Activated T-cell treated with anti-CD3 and anti-CD28 coated beads, Interleukin-2, amount 50 U/mL, for 4 hours (primary cell): ENCODE measurements at regions not wholly inside any gene's neighbourhood (a gene's known extent, or its start where the extent isn't known, plus 50 kb on each side); places are given as distances from the start of the nearest gene placed in this dataset.
"Not testable (repeated sequence)": the region's sequence is repeated elsewhere in the genome, so short reads cannot be mapped to it uniquely, and the experiment has no call there.

Experiments used
- ATAC-seq, 2 donors: fragments of 200-7000 bp; cut with Tn5 transposase; one replicate each; pipeline ENCODE4 v1.10.0; 2021
- DNase-seq: peaks from one replicate; pipeline ENCODE4 v3.0.0-alpha.2; 2020
- H3K27me3 Mint-ChIP-seq: one replicate; pipeline ENCODE4 v1.8.0; 2021; ENCODE audit warnings: low read depth, mixed read lengths
- H3K36me3 Mint-ChIP-seq: one replicate; pipeline ENCODE4 v1.8.0; 2022; ENCODE audit warnings: mixed read lengths; ENCODE audit not compliant: insufficient read depth
- H3K4me1 Mint-ChIP-seq: one replicate; pipeline ENCODE4 v1.8.0; 2021; ENCODE audit warnings: low read depth, mixed read lengths
- H3K4me3 Mint-ChIP-seq: one replicate; pipeline ENCODE4 v1.8.0; 2021; ENCODE audit warnings: mild to moderate bottlenecking, moderate library complexity, mixed read lengths
- H3K9me3 Mint-ChIP-seq: one replicate; pipeline ENCODE4 v1.8.0; 2021; ENCODE audit warnings: mixed read lengths

DNA sequence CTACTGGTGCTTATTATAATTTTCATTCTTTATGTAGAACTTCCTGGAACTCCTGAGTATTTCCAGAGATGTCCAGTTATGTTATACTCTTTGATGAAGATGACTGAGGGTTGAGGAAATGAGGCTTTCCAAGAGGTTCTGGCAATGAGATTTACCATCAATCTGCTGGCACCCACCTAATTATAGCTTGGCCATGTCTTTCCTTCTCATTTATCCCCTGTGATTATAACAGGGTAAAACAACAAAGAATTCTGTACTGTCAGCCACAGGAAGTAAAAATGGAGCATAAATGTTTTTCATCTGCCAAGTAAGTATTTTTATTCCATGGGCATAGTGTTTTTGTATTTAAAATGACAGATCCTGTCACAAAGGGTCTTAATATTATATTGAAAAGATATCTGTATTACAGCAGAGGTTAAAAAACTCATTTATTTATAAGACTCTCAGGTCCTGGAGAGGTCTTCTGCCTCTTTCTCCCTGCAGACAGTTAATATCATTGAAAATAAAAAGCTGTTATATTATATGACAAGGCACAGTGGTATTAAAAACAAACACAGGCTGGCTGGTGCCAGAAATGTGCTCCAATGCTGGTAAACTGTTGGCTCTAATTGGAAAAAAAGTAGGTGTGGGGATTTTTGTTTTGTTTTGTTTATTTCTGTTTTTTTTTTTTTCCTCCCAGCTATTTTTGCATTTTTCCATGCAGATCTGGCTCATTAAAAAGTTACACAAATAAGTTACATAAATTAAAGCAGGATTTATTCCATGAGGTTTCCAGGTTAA is 1764.1 kb upstream of the CELF4 start:
- no peak for DNase-seq
- no peak for ATAC-seq
- no peak overlapping the region for H3K4me3 Mint-ChIP-seq
- no peaks in the 10 kb centered on the region for H3K36me3 Mint-ChIP-seq
- no peaks in the 10 kb centered on the region for H3K4me1 Mint-ChIP-seq
- H3K9me3 Mint-ChIP-seq: peaks cover 4% of the 10 kb centered on the region
- H3K27me3 Mint-ChIP-seq: no peaks in the 10 kb centered on the region

DNA sequence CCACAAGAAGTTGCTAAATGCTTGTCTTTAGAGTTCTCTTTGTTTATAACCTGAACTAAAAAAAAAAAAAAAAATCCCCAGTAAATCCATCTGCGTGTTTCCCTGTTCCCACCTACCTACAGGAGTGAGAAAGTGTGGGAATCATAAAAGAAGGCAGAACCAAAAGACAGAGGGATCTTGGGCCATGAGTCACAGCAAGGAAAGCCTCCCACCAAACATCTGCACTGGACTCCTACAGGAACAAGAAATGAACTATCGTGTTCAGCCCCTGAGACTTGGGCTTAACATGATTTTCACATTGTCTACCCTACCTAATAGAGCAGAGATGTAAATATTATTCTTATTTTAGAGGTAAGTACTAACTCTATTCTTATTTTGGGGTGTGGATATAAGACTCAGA is 1761.2 kb upstream of the CELF4 start:
- no peak overlapping the region for H3K4me3 Mint-ChIP-seq
- ATAC-seq: no peak
- H3K27me3 Mint-ChIP-seq: no peaks in the 10 kb centered on the region
- H3K9me3 Mint-ChIP-seq: no peaks in the 10 kb centered on the region
- no peak for DNase-seq
- no peaks in the 10 kb centered on the region for H3K36me3 Mint-ChIP-seq
- H3K4me1 Mint-ChIP-seq: no peaks in the 10 kb centered on the region

DNA sequence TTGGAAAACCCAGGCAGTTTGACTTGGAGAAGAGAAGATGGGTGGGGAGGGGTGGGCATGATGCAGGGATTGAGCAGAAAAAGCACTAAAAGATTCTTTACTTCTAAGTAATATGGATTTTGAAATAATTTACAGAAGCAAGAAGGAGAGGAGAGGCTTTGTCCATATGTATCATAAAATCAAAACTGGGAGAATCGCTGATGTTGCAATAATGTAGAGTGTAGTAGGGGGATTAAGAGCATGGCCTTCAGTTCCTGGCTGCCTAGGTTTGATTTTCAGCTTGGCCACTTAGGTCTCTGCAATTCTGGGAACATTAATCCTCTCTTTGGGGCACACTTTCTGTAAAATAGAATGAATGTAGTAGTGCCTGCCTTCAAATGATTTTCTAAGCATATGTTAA is 1760.4 kb upstream of the CELF4 start:
- DNase-seq (no peak), ATAC-seq (no peak)
- Mint-ChIP-seq H3K4me3 (no peak overlapping the region), H3K27me3 (no peaks in the 10 kb centered on the region), H3K9me3 (no peaks in the 10 kb centered on the region), H3K36me3 (no peaks in the 10 kb centered on the region), H3K4me1 (no peaks in the 10 kb centered on the region)

DNA sequence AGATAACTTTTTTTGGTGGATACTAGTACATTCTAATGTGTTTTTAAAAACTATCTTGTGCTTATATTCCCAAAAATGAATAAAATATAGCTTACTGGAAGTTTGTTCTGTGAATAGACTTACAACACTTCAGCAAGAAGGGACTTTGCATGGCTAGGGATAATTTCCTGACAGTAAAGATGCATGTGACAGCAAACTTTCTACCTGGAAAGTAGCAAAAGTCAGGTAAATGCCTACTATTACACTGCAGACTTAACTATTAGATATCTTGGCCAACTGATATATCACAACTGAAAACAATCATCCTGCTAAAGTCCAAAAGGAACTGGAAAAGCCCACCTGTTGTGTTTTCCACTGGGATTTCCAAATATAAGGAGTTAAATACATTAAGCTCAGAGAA is 1753.5 kb upstream of the CELF4 start:
- no peaks in the 10 kb centered on the region for H3K4me1 Mint-ChIP-seq
- DNase-seq (no peak), ATAC-seq (no peak)
- H3K9me3 Mint-ChIP-seq: no peaks in the 10 kb centered on the region
- no peaks in the 10 kb centered on the region for H3K36me3 Mint-ChIP-seq
- H3K27me3 Mint-ChIP-seq: no peaks in the 10 kb centered on the region
- no peak overlapping the region for H3K4me3 Mint-ChIP-seq

GRCh38 chr18:39318462-39318861 is 1752.9 kb upstream of the CELF4 start:
- peaks cover 4% of the 10 kb centered on the region for H3K9me3 Mint-ChIP-seq
- ATAC-seq (no peak), DNase-seq (no peak)
- no peaks in the 10 kb centered on the region for H3K4me1 Mint-ChIP-seq
- H3K4me3 Mint-ChIP-seq: no peak overlapping the region
- H3K36me3 Mint-ChIP-seq: no peaks in the 10 kb centered on the region
- H3K27me3 Mint-ChIP-seq: no peaks in the 10 kb centered on the region

DNA sequence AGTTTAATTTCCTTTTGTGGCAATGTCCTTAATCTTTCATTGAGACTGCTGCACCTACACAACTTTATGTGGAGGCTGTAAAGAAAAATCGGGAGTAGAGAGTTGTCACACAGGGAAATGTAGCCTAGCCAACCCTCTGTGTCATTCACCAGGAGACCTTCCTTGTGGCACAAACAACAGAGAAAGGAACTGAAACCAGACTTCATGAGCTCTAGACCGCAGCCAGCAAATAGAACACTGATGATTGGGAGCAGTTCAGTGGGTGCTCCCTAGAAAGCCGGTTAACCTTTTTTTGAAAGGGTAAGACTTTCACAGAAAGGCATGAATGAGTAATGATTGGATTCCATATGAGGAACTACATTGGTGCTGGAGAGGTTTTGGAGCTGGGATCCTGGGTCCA is 1752.4 kb upstream of the CELF4 start:
- H3K4me1 Mint-ChIP-seq: no peaks in the 10 kb centered on the region
- no peaks in the 10 kb centered on the region for H3K36me3 Mint-ChIP-seq
- no peaks in the 10 kb centered on the region for H3K27me3 Mint-ChIP-seq
- ATAC-seq (no peak), DNase-seq (no peak)
- peaks cover 5% of the 10 kb centered on the region for H3K9me3 Mint-ChIP-seq
- no peak overlapping the region for H3K4me3 Mint-ChIP-seq

DNA sequence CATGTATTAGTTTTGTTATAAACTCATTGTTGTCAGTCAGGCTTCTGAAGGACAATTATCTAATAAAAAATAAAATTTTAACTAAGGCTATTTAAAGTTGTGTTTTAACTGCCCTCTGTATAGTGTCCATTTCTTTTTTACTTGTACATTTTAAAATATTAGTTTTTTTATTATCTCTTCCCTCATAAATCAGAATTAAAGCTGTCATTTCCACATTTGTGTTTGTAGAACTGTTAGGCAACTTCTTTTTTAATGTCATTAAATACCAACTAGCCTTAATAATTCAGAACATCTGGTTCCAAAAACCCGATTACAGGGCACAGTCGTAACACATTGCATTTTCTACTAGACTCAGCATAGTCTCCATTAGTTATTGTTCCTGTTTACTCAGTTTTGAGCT is 1749.0 kb upstream of the CELF4 start:
- H3K27me3 Mint-ChIP-seq: no peaks in the 10 kb centered on the region
- DNase-seq: no peak
- H3K4me1 Mint-ChIP-seq: no peaks in the 10 kb centered on the region
- peaks cover 10% of the 10 kb centered on the region for H3K9me3 Mint-ChIP-seq
- H3K36me3 Mint-ChIP-seq: no peaks in the 10 kb centered on the region
- ATAC-seq: no peak
- H3K4me3 Mint-ChIP-seq: no peak overlapping the region

DNA sequence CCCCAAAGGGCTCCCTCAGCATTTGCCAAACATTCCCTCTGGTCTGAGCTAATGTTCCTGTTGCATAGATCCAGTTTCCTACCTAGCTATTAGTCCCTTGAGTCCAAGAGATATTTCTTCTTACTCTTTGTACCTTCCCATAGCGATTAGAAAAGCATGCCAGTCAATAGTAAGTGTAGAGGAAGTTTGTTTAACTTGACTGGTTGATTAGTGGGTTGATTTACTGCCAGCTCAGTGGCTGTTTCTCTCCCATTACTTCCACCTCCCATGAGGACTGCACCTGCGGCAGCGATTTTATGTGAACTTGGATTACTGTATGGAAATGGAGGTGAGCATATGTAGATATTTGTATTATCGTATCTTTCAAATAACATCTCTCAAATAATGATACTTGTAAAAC is 1748.4 kb upstream of the CELF4 start:
- H3K36me3 Mint-ChIP-seq: no peaks in the 10 kb centered on the region

DNA sequence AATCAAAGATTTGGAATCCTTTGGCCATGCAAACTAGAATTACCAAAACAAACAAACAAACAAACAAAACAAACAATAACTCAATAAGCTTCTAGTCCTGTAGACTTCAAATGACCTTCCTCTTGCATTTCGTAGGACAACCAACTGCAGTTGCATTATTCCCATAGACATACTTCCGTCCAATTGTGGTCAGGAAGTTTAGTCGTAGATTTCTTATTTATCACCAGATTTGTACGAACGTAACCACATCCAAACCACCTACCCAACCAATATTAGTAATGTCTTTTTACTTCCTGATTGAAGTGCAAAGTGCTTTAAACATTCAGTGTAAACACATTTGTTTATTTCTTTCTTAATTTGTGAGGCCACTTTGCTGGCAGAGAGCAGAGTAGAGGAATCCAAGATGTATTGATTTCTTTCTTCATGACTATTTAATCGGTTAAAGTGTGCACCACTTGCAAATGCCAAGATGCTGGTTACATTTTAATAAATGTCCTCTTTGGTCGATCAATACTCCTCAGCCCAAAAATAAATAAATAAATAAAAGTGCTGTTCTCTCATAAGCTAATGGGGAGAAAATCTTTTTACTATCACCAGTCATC is 1745.6 kb upstream of the CELF4 start:
- DNase-seq: no peak
- H3K36me3 Mint-ChIP-seq: no peaks in the 10 kb centered on the region
- no peak overlapping the region for H3K4me3 Mint-ChIP-seq
- peaks cover 10% of the 10 kb centered on the region for H3K9me3 Mint-ChIP-seq
- H3K27me3 Mint-ChIP-seq: no peaks in the 10 kb centered on the region
- no peak for ATAC-seq
- H3K4me1 Mint-ChIP-seq: no peaks in the 10 kb centered on the region

More for the DNA sequence above, 1748.4 kb upstream of the CELF4 start:
- DNase-seq (no peak), ATAC-seq (no peak)
- Mint-ChIP-seq H3K9me3 (peaks cover 10% of the 10 kb centered on the region), H3K27me3 (no peaks in the 10 kb centered on the region), H3K4me1 (no peaks in the 10 kb centered on the region), H3K4me3 (no peak overlapping the region)

GRCh38 chr18:39308931-39309521 is 1743.4 kb upstream of the CELF4 start:
- not testable (repeated sequence) for H3K4me3 Mint-ChIP-seq, H3K36me3 Mint-ChIP-seq, H3K27me3 Mint-ChIP-seq, ATAC-seq, DNase-seq, H3K4me1 Mint-ChIP-seq
- peaks cover 10% of the 10 kb centered on the region for H3K9me3 Mint-ChIP-seq

DNA sequence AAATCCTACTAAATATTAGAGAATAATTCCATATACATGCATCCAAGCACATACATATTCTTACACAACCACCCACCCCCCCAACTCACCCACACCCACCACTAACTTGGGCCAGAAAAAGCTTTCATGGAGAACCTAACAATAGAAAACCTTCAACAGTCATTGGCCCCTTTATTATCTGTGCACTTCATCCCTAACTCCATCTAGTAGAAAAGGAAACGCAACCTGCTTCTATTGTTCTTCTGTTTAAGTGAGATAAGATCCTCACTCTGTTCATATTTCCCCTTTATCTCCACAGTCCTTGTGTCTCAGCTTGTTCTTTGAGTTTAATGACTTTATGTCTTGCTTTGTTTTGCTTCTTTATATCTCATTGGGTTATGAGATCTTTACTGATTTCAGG is 1740.2 kb upstream of the CELF4 start:
- Mint-ChIP-seq H3K9me3 (peaks cover 9% of the 10 kb centered on the region), H3K36me3 (no peaks in the 10 kb centered on the region), H3K4me3 (no peak overlapping the region), H3K4me1 (no peaks in the 10 kb centered on the region), H3K27me3 (no peaks in the 10 kb centered on the region)
- no peak for ATAC-seq
- no peak for DNase-seq

DNA sequence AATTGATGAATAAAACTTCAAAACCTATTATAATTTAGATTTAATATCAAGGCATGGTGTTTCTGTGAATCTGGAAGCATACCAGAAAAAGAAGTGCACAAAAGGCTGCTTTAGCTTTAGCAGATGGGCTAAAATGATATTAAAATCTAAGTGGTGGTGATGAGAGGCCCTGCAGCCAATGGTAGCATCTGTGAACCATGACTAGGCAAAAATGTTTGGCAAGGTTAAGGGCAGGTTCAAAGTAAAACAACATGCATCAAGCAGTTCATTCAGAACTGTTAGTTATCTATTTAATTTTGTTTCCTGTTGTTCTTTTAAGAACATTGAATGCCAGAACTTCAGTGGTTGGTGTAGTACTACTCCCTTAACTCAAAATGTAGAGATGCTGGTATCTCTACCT is 1736.9 kb upstream of the CELF4 start:
- Mint-ChIP-seq H3K4me1 (no peaks in the 10 kb centered on the region), H3K27me3 (no peaks in the 10 kb centered on the region), H3K9me3 (peaks cover 10% of the 10 kb centered on the region), H3K36me3 (no peaks in the 10 kb centered on the region), H3K4me3 (no peak overlapping the region)
- no peak for ATAC-seq
- no peak for DNase-seq

DNA sequence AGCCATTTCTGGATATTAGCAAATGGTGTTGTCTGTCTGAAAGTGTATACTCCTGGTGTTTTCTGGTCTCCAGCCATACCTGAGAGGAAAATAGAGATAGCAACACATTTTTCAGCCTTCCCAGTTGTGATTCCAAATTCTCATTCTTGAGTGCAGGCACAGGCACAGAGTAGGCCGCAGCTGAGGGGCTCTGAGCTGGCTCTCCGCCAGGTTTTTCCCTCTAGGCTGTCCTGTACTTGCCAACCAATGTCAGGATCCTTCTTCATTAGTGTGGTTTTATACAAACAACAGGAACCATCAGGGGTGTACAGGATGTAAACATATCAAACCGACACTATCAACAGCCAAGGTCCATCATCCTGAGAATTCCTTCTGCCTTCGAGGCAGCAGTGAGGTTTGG is 1733.6 kb upstream of the CELF4 start:
- H3K4me3 Mint-ChIP-seq: no peak overlapping the region
- no peak for DNase-seq

GRCh38 chr18:39297225-39297624 is 1731.6 kb upstream of the CELF4 start:
- Mint-ChIP-seq H3K9me3 (peaks cover 11% of the 10 kb centered on the region), H3K27me3 (no peaks in the 10 kb centered on the region), H3K36me3 (no peaks in the 10 kb centered on the region), H3K4me3 (no peak overlapping the region), H3K4me1 (no peaks in the 10 kb centered on the region)
- no peak for ATAC-seq
- DNase-seq: no peak

More for the DNA sequence above, 1733.6 kb upstream of the CELF4 start:
- Mint-ChIP-seq H3K4me1 (no peaks in the 10 kb centered on the region), H3K36me3 (no peaks in the 10 kb centered on the region), H3K27me3 (no peaks in the 10 kb centered on the region), H3K9me3 (peaks cover 16% of the 10 kb centered on the region)
- ATAC-seq: no peak

GRCh38 chr18:39296293-39296888 is 1730.8 kb upstream of the CELF4 start:
- Mint-ChIP-seq H3K4me3 (no peak overlapping the region), H3K36me3 (no peaks in the 10 kb centered on the region)
- ATAC-seq: no peak

More at GRCh38 chr18:39296293-39296888, 1730.8 kb upstream of the CELF4 start:
- H3K9me3 Mint-ChIP-seq: peaks cover 11% of the 10 kb centered on the region
- no peak for DNase-seq
- no peaks in the 10 kb centered on the region for H3K4me1 Mint-ChIP-seq
- H3K27me3 Mint-ChIP-seq: no peaks in the 10 kb centered on the region
